GM12875 (cell line): ENCODE measurements at regions not wholly inside any gene's neighbourhood (a gene's known extent, or its start where the extent isn't known, plus 50 kb on each side); places are given as distances from the start of the nearest gene placed in this dataset.

ENCODE experiments used
- H3K4me3 ChIP-seq: one replicate; pipeline ENCODE4 v1.5.1; 2011; ENCODE audit warnings: low read depth, low read length, control low read depth
- CTCF ChIP-seq: IDR thresholded peaks from 2 replicates; pipeline ENCODE4 v1.5.1; 2011; ENCODE audit warnings: low read depth, mild to moderate bottlenecking, control low read depth, inconsistent platforms, low read length, moderate library complexity, borderline replicate concordance; ENCODE audit not compliant: insufficient read depth

- no peak overlapping the region for H3K4me3 ChIP-seq
- no peak for TF ChIP-seq CTCF
Measured at GRCh38 chr10:16386855-16387254, 50.0 kb upstream of the PTER start.
